IgD-negative memory B cell (primary cell): ENCODE measurements at regions not wholly inside any gene's neighbourhood (a gene's known extent, or its start where the extent isn't known, plus 50 kb on each side); places are given as distances from the start of the nearest gene placed in this dataset.

Experiments
- H3K27ac Mint-ChIP-seq, 3 donors: one replicate each; pipeline ENCODE4 v1.8.0; 2020 to 2022; ENCODE audit warnings: mild to moderate bottlenecking in 3 of 3, mixed read lengths in 3 of 3, moderate library complexity in 1 of 3
- H3K27me3 Mint-ChIP-seq: one replicate; pipeline ENCODE4 v1.8.0; 2021; ENCODE audit warnings: mixed read lengths
- H3K36me3 Mint-ChIP-seq: one replicate; pipeline ENCODE4 v1.8.0; 2020; ENCODE audit warnings: mild to moderate bottlenecking, mixed read lengths
- H3K4me1 Mint-ChIP-seq, 3 donors: one replicate each; pipeline ENCODE4 v1.8.0; 2020 to 2022; ENCODE audit warnings: mixed read lengths in 3 of 3, mild to moderate bottlenecking in 1 of 3
- H3K4me3 Mint-ChIP-seq, 4 donors: one replicate each; pipeline ENCODE4 v1.8.0; 2020 to 2022; ENCODE audit warnings: mild to moderate bottlenecking in 4 of 4, mixed read lengths in 4 of 4, moderate library complexity in 3 of 4
- H3K9me3 Mint-ChIP-seq, 3 donors: one replicate each; pipeline ENCODE4 v1.8.0; 2020 to 2021; ENCODE audit warnings: mixed read lengths in 3 of 3, mild to moderate bottlenecking in 1 of 3

- Mint-ChIP-seq H3K4me1 (no peaks in the 10 kb centered on the region), H3K4me3 (no peak overlapping the region), H3K27me3 (no peaks in the 10 kb centered on the region), H3K27ac (no peak overlapping the region), H3K9me3 (peaks cover 0 to 8% (median 2%) of the 10 kb centered on the region in 3 donors), H3K36me3 (no peaks in the 10 kb centered on the region)
These were observed 465.4 kb upstream of the CDH9 start for GRCh38 chr5:27503813-27504212.

- Mint-ChIP-seq H3K4me1 (no peaks in the 10 kb centered on the region), H3K27ac (no peak overlapping the region), H3K4me3 (no peak overlapping the region), H3K9me3 (peaks cover 0 to 8% (median 2%) of the 10 kb centered on the region in 3 donors), H3K27me3 (no peaks in the 10 kb centered on the region), H3K36me3 (no peaks in the 10 kb centered on the region)
These were observed 463.9 kb upstream of the CDH9 start for GRCh38 chr5:27502236-27502635.

- no peak overlapping the region for H3K4me3 Mint-ChIP-seq
- H3K9me3 Mint-ChIP-seq, result peaks cover 0 to 14% (median 5%) of the 10 kb centered on the region in 3 donors
- H3K36me3 Mint-ChIP-seq, result no peaks in the 10 kb centered on the region
- H3K27ac Mint-ChIP-seq, result no peak overlapping the region
- no peaks in the 10 kb centered on the region for H3K27me3 Mint-ChIP-seq
- no peaks in the 10 kb centered on the region for H3K4me1 Mint-ChIP-seq
These were observed 459.1 kb upstream of the CDH9 start for GRCh38 chr5:27497491-27497890.

DNA sequence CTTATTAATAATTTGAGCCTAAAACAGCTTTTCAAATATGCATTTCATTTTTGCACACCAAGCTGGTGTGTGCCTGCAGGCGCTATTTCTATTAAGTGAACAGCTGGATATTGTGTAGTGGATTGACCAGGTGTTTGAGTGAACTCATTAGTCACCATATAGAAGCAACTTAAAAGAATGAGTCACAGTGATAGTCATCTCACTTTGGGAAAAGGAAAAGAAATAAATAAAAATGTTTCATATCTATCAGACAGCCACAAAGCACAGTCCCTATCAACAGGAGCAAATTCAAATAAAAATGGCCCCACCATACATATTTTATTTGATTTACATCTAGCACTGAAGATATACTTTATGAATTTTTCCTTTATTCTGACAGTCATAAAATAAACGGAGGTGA is 456.5 kb upstream of the CDH9 start:
- H3K27ac Mint-ChIP-seq, result no peak overlapping the region
- no peaks in the 10 kb centered on the region for H3K36me3 Mint-ChIP-seq
- no peaks in the 10 kb centered on the region for H3K27me3 Mint-ChIP-seq
- no peak overlapping the region for H3K4me3 Mint-ChIP-seq
- peaks cover 0 to 23% (median 3%) of the 10 kb centered on the region in 3 donors for H3K9me3 Mint-ChIP-seq
- no peaks in the 10 kb centered on the region for H3K4me1 Mint-ChIP-seq

DNA sequence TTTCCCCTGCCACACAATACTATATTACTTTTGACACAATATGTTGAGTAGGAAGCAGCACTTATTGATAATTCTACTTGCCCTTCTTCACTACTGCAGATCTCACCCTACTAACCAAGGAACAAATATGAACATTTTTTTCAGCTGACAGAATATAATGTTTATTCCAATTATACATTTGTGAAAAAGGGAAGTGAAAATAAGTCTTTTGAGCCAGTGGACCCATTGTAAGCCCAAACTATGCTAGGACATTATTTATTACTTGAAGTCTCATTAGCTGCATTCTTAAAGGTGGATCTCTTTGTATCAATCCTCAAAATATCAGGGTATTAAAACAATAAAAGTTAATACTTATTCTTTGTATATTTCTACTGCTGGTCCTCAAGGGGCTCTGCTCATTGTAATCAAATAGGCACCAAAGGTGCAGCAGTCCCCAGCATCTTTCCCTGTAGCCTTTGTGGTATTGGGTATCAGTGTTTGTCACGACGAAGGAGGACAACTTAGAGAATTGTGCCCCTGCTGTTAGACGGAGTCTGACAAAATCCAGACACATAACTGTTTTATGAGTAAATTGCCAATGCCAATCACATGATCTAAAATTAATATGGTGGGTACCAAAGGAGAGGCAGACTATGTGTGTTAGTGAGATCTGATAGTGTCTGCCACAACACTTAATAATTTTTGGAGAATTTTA is 453.5 kb upstream of the CDH9 start:
- Mint-ChIP-seq H3K9me3 (peaks cover 1 to 24% (median 5%) of the 10 kb centered on the region in 3 donors), H3K27me3 (no peaks in the 10 kb centered on the region), H3K4me1 (no peaks in the 10 kb centered on the region), H3K4me3 (no peak overlapping the region), H3K36me3 (no peaks in the 10 kb centered on the region), H3K27ac (no peak overlapping the region)

DNA sequence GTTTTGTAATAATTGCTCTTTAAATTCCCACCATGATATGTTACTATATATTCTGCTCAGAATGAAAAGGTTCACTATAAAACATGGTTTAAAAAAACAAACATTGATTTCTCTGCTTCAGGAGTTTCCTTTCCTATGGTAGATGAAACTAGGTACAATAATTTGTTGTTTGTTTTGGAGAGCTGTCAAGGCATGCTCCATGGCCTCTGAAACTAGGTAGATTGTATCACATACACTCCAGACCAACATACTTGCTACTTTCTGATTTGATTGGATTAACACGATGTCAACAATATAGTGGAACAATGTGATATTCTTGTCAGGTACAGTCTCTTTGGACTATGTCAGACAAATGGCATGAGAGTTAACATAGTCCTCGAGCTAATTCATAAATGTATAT is 452.7 kb upstream of the CDH9 start:
- H3K9me3 Mint-ChIP-seq, result peaks cover 2 to 26% (median 5%) of the 10 kb centered on the region in 3 donors

DNA sequence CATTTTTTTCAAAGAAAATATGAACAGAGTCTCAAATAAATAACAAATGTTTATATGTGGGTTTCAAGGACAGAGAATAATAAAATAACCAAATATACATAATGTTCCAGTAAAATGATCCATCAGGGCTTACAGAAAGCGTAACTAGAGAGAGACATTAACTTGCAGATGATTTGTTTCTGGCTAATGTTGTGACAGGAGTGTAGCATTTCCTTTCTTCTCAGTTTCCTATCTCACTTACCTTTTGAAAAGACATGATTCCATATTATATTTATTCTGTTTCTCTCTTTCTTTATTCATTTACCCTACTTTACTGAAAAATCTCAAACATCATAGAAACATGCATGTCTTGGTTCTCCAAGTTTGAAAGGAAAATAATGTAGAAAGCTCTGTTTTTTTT is 451.3 kb upstream of the CDH9 start:
- no peak overlapping the region for H3K27ac Mint-ChIP-seq
- no peaks in the 10 kb centered on the region for H3K27me3 Mint-ChIP-seq
- no peaks in the 10 kb centered on the region for H3K36me3 Mint-ChIP-seq
- peaks cover 2 to 30% (median 5%) of the 10 kb centered on the region in 3 donors for H3K9me3 Mint-ChIP-seq
- no peak overlapping the region for H3K4me3 Mint-ChIP-seq
- no peaks in the 10 kb centered on the region for H3K4me1 Mint-ChIP-seq

More for the DNA sequence above, 452.7 kb upstream of the CDH9 start:
- Mint-ChIP-seq H3K4me1 (no peaks in the 10 kb centered on the region), H3K4me3 (no peak overlapping the region), H3K27ac (no peak overlapping the region), H3K36me3 (no peaks in the 10 kb centered on the region), H3K27me3 (no peaks in the 10 kb centered on the region)

DNA sequence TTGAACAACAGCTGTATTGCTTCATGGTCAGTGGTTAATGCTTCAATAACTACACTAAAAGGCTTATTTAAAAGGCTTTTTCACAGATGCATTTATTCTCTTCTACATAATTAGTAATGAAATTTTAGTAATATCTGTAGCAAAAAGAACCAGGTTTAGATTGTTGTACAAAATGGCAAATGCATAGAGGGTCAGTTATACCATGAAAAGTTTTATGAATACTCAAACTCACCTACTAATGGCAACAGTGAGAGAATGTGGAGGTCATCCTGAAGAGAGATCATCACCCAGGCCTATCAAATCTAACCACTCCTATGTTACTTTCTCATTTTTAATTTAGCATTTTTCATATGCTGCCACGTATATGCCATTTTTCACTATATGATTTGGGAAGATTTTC is 444.3 kb upstream of the CDH9 start:
- Mint-ChIP-seq H3K9me3 (peaks cover 0 to 17% (median 7%) of the 10 kb centered on the region in 3 donors), H3K27ac (no peak overlapping the region), H3K27me3 (no peaks in the 10 kb centered on the region), H3K4me1 (no peaks in the 10 kb centered on the region), H3K36me3 (no peaks in the 10 kb centered on the region), H3K4me3 (no peak overlapping the region)

DNA sequence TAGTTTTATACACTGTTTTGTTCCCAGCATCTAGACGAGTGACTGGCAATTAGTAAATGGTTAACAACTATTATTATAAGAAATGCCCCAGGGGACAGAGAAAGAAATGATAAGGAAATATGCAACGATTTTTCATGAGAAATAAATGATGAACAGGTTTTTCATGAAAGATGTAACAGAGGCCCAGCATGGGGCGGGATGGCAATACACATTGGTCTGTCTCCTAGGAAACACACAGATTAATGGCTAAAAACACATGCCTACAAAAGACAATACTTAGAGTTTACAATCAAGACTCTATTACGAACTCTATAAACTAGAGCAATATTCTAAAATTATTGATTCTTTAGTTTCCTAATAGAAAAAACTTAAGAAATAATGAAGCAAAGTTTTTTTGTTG is 441.5 kb upstream of the CDH9 start:
- H3K4me1 Mint-ChIP-seq, result no peaks in the 10 kb centered on the region
- no peak overlapping the region for H3K4me3 Mint-ChIP-seq
- H3K36me3 Mint-ChIP-seq, result no peaks in the 10 kb centered on the region
- H3K27me3 Mint-ChIP-seq, result no peaks in the 10 kb centered on the region
- H3K27ac Mint-ChIP-seq, result no peak overlapping the region
- peaks cover 0 to 5% (median 4%) of the 10 kb centered on the region in 3 donors for H3K9me3 Mint-ChIP-seq

DNA sequence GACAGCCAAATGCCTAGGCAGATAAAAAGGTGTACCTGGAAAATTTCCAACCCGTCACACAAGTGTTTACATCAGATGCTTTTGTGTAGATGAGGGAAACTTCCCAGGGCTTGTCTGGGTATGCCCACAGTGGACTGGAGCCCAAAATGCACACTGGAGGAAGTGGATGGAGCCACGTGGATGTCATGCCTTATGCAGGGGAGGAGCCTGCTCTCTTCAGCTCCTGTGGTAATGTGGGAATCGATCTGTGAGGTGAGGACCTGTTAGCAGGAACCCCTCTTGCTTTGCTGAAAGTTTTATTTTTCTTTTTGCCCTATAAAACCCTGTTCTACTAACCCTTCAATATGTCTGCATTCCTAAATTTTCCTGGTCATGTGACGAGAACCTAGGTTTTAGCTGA is 439.2 kb upstream of the CDH9 start:
- Mint-ChIP-seq H3K4me1 (no peaks in the 10 kb centered on the region), H3K27me3 (no peaks in the 10 kb centered on the region), H3K4me3 (no peak overlapping the region), H3K36me3 (no peaks in the 10 kb centered on the region), H3K9me3 (peaks cover 0 to 5% (median 4%) of the 10 kb centered on the region in 3 donors), H3K27ac (no peak overlapping the region)

GRCh38 chr5:27476356-27476988 is 438.1 kb upstream of the CDH9 start:
- peaks cover 1% of the 10 kb centered on the region for H3K36me3 Mint-ChIP-seq
- H3K9me3 Mint-ChIP-seq, result peaks cover 0 to 6% (median 5%) of the 10 kb centered on the region in 3 donors
- H3K27ac Mint-ChIP-seq, result no peak overlapping the region

GRCh38 chr5:27475063-27475462 is 436.7 kb upstream of the CDH9 start:
- H3K36me3 Mint-ChIP-seq, result peaks cover 1% of the 10 kb centered on the region
- peaks cover 0 to 5% (median 3%) of the 10 kb centered on the region in 3 donors for H3K9me3 Mint-ChIP-seq
- H3K27ac Mint-ChIP-seq, result no peak overlapping the region
- no peaks in the 10 kb centered on the region for H3K4me1 Mint-ChIP-seq
- H3K27me3 Mint-ChIP-seq, result no peaks in the 10 kb centered on the region
- H3K4me3 Mint-ChIP-seq, result no peak overlapping the region

More at GRCh38 chr5:27476356-27476988, 438.1 kb upstream of the CDH9 start:
- Mint-ChIP-seq H3K4me3 (no peak overlapping the region), H3K4me1 (no peaks in the 10 kb centered on the region), H3K27me3 (no peaks in the 10 kb centered on the region)

- no peak overlapping the region for H3K27ac Mint-ChIP-seq
- no peaks in the 10 kb centered on the region for H3K27me3 Mint-ChIP-seq
- H3K4me1 Mint-ChIP-seq, result no peaks in the 10 kb centered on the region
- H3K4me3 Mint-ChIP-seq, result no peak overlapping the region
- H3K36me3 Mint-ChIP-seq, result peaks cover 1% of the 10 kb centered on the region
- peaks cover 0 to 5% (median 1%) of the 10 kb centered on the region in 3 donors for H3K9me3 Mint-ChIP-seq
These were observed 436.0 kb upstream of the CDH9 start for GRCh38 chr5:27474395-27474794.

- H3K36me3 Mint-ChIP-seq, result peaks cover 1% of the 10 kb centered on the region
- no peak overlapping the region for H3K27ac Mint-ChIP-seq
- H3K4me1 Mint-ChIP-seq, result no peaks in the 10 kb centered on the region
- peaks cover 0 to 5% (median 1%) of the 10 kb centered on the region in 3 donors for H3K9me3 Mint-ChIP-seq
- no peak overlapping the region for H3K4me3 Mint-ChIP-seq
- no peaks in the 10 kb centered on the region for H3K27me3 Mint-ChIP-seq
These were observed 435.6 kb upstream of the CDH9 start for GRCh38 chr5:27474047-27474309.

GRCh38 chr5:27473307-27474046 is 435.1 kb upstream of the CDH9 start:
- Mint-ChIP-seq H3K9me3 (peaks cover 0 to 5% (median 1%) of the 10 kb centered on the region in 3 donors), H3K27ac (no peak overlapping the region), H3K4me1 (no peaks in the 10 kb centered on the region), H3K27me3 (no peaks in the 10 kb centered on the region), H3K4me3 (no peak overlapping the region), H3K36me3 (peaks cover 1% of the 10 kb centered on the region)
